ENCODE measurements at regions not wholly inside any gene's neighbourhood (a gene's known extent, or its start where the extent isn't known, plus 50 kb on each side); places are given as distances from the start of the nearest gene placed in this dataset.

DNA sequence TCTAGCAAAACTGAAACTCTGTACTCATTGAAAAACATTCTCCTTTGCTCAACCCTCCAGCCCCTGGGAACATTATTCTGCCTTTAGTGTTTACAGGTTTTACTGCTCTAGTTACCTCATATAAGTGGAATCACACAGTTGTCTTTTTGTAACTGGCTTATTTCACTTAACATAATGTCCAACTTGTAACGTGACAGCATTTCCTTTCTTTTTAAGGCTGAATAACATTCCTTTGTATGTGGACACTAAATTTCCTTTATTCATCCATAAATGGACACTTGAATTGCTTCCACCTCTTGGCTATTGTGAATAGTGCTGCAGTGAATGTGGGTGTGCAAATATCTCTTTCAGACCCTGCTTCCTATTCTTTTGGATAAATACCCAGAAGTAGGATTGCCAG, 144.9 kb downstream of the ACTR3 start:
- Histone ChIP-seq H2AFZ (ENCODE audit: low read length) (no peak overlapping the region), H3K9me3 (ENCODE audit: low read length) (no peaks in the 10 kb centered on the region), H4K20me1 (ENCODE audit: insufficient read depth, low read length) (no peaks in the 10 kb centered on the region), H3K4me3 (replicated peaks in 1 of 3; ENCODE audit: insufficient read depth in 1 of 3, low read depth in 2 of 3, low read length in 3 of 3) (no peak overlapping the region), H3K36me3 (replicated peaks in 1 of 2; ENCODE audit: control insufficient read depth in 1 of 2, insufficient read depth in 2 of 2, low read length in 2 of 2) (no peaks in the 10 kb centered on the region), H3K79me2 (ENCODE audit: insufficient read depth, low read length) (no peaks in the 10 kb centered on the region), H3K27me3 (ENCODE audit: control insufficient read depth in 1 of 2, insufficient read depth in 2 of 2, low read length in 2 of 2) (peaks cover 4 to 32% of the 10 kb centered on the region in 2 experiments; a peak in 3 of 5 replicates), H3K4me1 (ENCODE audit: insufficient read depth, low read length) (no peaks in the 10 kb centered on the region), H3K4me2 (ENCODE audit: low read depth, low read length) (no peak overlapping the region), H3K9ac (ENCODE audit: insufficient read depth, low read depth, low read length) (no peak overlapping the region), H3K27ac (ENCODE audit: extremely low read length, insufficient read depth, low read length) (no peak overlapping the region)
- 15% methylated on average over 1 of the region's 1 CpG for WGBS (ENCODE audit: low lambda C conversion rate)
- DNase-seq (ENCODE audit: low spot score) (no peak), ATAC-seq (no peak), FAIRE-seq (no peak)
- intact Hi-C loops (cut with micrococcal nuclease; ENCODE audit: unreplicated experiment) (no loop called here), in situ Hi-C loops (cut with HindIII; ENCODE audit: extremely low pct_ligation_motif_present, low pct_unique_long_range_greater_than_20kb) (no loop called here)
- ChIA-PET CTCF (ENCODE audit: low intra/inter-chr PET ratio, low total read pairs) (no interaction called here), POLR2A (no interaction called here)
- BruUV-seq (replicated peaks): no TSS peak
- TF ChIP-seq RBAK (CRISPR knock-in tag; IDR thresholded peaks at IDR 0.05): no peak
- no peak for TF ChIP-seq SCMH1 (CRISPR knock-in tag; IDR thresholded peaks at IDR 0.05; ENCODE audit: borderline replicate concordance)
- no peak for TF ChIP-seq ZNF430 (CRISPR knock-in tag; IDR thresholded peaks at IDR 0.05)
- no peak for TF ChIP-seq PITX1 (CRISPR knock-in tag; IDR thresholded peaks at IDR 0.05)
- TF ChIP-seq ZNF660 (CRISPR knock-in tag; IDR thresholded peaks at IDR 0.05; ENCODE audit: borderline replicate concordance, low read depth): no peak
- no peak for TF ChIP-seq ZNF460 (CRISPR knock-in tag; IDR thresholded peaks at IDR 0.05; ENCODE audit: borderline replicate concordance)
- TF ChIP-seq RARG (CRISPR knock-in tag; IDR thresholded peaks at IDR 0.05; ENCODE audit: low read depth): no peak
- TF ChIP-seq, protein P1, sequence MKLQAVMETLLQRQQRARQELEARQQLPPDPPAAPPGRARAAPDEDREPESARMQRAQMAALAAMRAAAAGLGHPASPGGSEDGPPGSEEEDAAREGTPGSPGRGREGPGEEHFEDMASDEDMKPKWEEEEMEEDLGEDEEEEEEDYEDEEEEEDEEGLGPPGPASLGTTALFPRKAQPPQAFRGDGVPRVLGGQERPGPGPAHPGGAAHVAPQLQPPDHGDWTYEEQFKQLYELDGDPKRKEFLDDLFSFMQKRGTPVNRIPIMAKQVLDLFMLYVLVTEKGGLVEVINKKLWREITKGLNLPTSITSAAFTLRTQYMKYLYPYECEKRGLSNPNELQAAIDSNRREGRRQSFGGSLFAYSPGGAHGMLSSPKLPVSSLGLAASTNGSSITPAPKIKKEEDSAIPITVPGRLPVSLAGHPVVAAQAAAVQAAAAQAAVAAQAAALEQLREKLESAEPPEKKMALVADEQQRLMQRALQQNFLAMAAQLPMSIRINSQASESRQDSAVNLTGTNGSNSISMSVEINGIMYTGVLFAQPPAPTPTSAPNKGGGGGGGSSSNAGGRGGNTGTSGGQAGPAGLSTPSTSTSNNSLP (IDR thresholded peaks at IDR 0.05; ENCODE audit: low read depth, low read length): no peak
- TF ChIP-seq SMAD9 (CRISPR knock-in tag; IDR thresholded peaks at IDR 0.05): no peak
- TF ChIP-seq, protein P2, sequence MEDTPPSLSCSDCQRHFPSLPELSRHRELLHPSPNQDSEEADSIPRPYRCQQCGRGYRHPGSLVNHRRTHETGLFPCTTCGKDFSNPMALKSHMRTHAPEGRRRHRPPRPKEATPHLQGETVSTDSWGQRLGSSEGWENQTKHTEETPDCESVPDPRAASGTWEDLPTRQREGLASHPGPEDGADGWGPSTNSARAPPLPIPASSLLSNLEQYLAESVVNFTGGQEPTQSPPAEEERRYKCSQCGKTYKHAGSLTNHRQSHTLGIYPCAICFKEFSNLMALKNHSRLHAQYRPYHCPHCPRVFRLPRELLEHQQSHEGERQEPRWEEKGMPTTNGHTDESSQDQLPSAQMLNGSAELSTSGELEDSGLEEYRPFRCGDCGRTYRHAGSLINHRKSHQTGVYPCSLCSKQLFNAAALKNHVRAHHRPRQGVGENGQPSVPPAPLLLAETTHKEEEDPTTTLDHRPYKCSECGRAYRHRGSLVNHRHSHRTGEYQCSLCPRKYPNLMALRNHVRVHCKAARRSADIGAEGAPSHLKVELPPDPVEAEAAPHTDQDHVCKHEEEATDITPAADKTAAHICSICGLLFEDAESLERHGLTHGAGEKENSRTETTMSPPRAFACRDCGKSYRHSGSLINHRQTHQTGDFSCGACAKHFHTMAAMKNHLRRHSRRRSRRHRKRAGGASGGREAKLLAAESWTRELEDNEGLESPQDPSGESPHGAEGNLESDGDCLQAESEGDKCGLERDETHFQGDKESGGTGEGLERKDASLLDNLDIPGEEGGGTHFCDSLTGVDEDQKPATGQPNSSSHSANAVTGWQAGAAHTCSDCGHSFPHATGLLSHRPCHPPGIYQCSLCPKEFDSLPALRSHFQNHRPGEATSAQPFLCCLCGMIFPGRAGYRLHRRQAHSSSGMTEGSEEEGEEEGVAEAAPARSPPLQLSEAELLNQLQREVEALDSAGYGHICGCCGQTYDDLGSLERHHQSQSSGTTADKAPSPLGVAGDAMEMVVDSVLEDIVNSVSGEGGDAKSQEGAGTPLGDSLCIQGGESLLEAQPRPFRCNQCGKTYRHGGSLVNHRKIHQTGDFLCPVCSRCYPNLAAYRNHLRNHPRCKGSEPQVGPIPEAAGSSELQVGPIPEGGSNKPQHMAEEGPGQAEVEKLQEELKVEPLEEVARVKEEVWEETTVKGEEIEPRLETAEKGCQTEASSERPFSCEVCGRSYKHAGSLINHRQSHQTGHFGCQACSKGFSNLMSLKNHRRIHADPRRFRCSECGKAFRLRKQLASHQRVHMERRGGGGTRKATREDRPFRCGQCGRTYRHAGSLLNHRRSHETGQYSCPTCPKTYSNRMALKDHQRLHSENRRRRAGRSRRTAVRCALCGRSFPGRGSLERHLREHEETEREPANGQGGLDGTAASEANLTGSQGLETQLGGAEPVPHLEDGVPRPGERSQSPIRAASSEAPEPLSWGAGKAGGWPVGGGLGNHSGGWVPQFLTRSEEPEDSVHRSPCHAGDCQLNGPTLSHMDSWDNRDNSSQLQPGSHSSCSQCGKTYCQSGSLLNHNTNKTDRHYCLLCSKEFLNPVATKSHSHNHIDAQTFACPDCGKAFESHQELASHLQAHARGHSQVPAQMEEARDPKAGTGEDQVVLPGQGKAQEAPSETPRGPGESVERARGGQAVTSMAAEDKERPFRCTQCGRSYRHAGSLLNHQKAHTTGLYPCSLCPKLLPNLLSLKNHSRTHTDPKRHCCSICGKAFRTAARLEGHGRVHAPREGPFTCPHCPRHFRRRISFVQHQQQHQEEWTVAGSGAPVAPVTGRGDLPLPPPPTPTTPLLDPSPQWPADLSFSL (CRISPR knock-in tag; IDR thresholded peaks at IDR 0.05): no peak
- TF ChIP-seq, protein P3, sequence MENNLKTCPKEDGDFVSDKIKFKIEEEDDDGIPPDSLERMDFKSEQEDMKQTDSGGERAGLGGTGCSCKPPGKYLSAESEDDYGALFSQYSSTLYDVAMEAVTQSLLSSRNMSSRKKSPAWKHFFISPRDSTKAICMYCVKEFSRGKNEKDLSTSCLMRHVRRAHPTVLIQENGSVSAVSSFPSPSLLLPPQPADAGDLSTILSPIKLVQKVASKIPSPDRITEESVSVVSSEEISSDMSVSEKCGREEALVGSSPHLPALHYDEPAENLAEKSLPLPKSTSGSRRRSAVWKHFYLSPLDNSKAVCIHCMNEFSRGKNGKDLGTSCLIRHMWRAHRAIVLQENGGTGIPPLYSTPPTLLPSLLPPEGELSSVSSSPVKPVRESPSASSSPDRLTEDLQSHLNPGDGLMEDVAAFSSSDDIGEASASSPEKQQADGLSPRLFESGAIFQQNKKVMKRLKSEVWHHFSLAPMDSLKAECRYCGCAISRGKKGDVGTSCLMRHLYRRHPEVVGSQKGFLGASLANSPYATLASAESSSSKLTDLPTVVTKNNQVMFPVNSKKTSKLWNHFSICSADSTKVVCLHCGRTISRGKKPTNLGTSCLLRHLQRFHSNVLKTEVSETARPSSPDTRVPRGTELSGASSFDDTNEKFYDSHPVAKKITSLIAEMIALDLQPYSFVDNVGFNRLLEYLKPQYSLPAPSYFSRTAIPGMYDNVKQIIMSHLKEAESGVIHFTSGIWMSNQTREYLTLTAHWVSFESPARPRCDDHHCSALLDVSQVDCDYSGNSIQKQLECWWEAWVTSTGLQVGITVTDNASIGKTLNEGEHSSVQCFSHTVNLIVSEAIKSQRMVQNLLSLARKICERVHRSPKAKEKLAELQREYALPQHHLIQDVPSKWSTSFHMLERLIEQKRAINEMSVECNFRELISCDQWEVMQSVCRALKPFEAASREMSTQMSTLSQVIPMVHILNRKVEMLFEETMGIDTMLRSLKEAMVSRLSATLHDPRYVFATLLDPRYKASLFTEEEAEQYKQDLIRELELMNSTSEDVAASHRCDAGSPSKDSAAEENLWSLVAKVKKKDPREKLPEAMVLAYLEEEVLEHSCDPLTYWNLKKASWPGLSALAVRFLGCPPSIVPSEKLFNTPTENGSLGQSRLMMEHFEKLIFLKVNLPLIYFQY (CRISPR knock-in tag; IDR thresholded peaks at IDR 0.05; ENCODE audit: borderline replicate concordance): no peak
